ENCODE measurements at regions not wholly inside any gene's neighbourhood (a gene's known extent, or its start where the extent isn't known, plus 50 kb on each side); places are given as distances from the start of the nearest gene placed in this dataset.
"Not testable (repeated sequence)": the region's sequence is repeated elsewhere in the genome, so short reads cannot be mapped to it uniquely, and the experiment has no call there.

GRCh38 chrX:13482746-13483541 lies 86.5 kb upstream of the EGFL6 start:
- FAIRE-seq (peak; percentile 34), DNase-seq (ENCODE audit: low read depth, low spot score) (no peak)
- Histone ChIP-seq H3K4me1 (ENCODE audit: control insufficient read depth, extremely low read depth, insufficient read depth, low read length) (peaks cover 24% of the 10 kb centered on the region), H3K4me3 (ENCODE audit: control insufficient read depth in 2 of 3, extremely low read depth in 1 of 3, insufficient read depth in 2 of 3, low read depth in 1 of 3, low read length in 3 of 3) (no peak overlapping the region), H2AFZ (ENCODE audit: control insufficient read depth, low read length) (no peak overlapping the region), H3K9me3 (ENCODE audit: control insufficient read depth, low read depth, low read length) (no peaks in the 10 kb centered on the region), H4K20me1 (ENCODE audit: control insufficient read depth, extremely low read depth, insufficient read depth, low read length) (no peaks in the 10 kb centered on the region), H3K27me3 (ENCODE audit: control insufficient read depth, extremely low read depth, insufficient read depth, low read length) (peaks cover 4% of the 10 kb centered on the region), H3K27ac (ENCODE audit: control insufficient read depth, insufficient read depth, low read length) (no peak overlapping the region), H3K9me1 (ENCODE audit: control insufficient read depth, extremely low read depth, insufficient read depth, low read length) (no peaks in the 10 kb centered on the region), H3K4me2 (ENCODE audit: control insufficient read depth, extremely low read depth, insufficient read depth, low read depth, low read length) (no peak overlapping the region), H3K9ac (ENCODE audit: control insufficient read depth, extremely low read depth, insufficient read depth, low read length) (no peak overlapping the region), H3K79me2 (ENCODE audit: control insufficient read depth, insufficient read depth, low read length) (no peaks in the 10 kb centered on the region), H3K36me3 (ENCODE audit: control insufficient read depth in 2 of 2, extremely low read depth in 1 of 2, insufficient read depth in 2 of 2, low read length in 2 of 2) (no peaks in the 10 kb centered on the region)
- no peak for TF ChIP-seq EZH2 (IDR thresholded peaks at IDR 0.05; ENCODE audit: low read length)
- no peak for TF ChIP-seq CTCF (optimal IDR thresholded peaks at IDR 0.05 in 1 of 3, IDR thresholded peaks at IDR 0.05 in 1 of 3, conservative IDR thresholded peaks at IDR 0.05 in 1 of 3; ENCODE audit: extremely low read depth in 1 of 3, insufficient read depth in 2 of 3, low read length in 3 of 3)
- dilution Hi-C loops (cut with MboI; ENCODE audit: extremely low pct_ligation_motif_present, low sequenced_read_pairs): no loop called here

DNA sequence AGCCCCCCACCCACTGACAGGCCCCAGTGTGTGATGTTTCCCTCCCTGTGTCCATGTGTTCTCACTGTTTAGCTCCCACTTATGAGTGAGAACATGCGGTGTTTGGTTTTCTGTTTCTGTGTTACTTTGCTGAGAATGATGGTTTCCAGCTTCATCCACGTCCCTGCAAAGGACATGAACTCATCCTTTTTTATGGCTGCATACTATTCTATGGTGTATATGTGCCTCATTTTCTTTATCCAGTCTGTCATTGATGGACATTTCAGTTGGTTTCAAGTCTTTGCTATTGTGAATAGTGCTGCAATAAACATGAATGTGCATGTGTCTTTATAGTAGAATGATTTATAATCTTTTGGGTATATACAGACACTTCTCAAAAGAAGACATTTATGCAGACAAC lies 88.6 kb upstream of the EGFL6 start:
- H3K27ac ChIP-seq (ENCODE audit: control insufficient read depth, insufficient read depth, low read length); H3K36me3 ChIP-seq (ENCODE audit: control insufficient read depth in 2 of 2, extremely low read depth in 1 of 2, insufficient read depth in 2 of 2, low read length in 2 of 2); FAIRE-seq; H2AFZ ChIP-seq (ENCODE audit: control insufficient read depth, low read length); H4K20me1 ChIP-seq (ENCODE audit: control insufficient read depth, extremely low read depth, insufficient read depth, low read length); H3K4me3 ChIP-seq (ENCODE audit: control insufficient read depth in 2 of 3, extremely low read depth in 1 of 3, insufficient read depth in 2 of 3, low read depth in 1 of 3, low read length in 3 of 3); H3K9me3 ChIP-seq (ENCODE audit: control insufficient read depth, low read depth, low read length); H3K27me3 ChIP-seq (ENCODE audit: control insufficient read depth, extremely low read depth, insufficient read depth, low read length); H3K9ac ChIP-seq (ENCODE audit: control insufficient read depth, extremely low read depth, insufficient read depth, low read length); H3K4me1 ChIP-seq (ENCODE audit: control insufficient read depth, extremely low read depth, insufficient read depth, low read length); H3K4me2 ChIP-seq (ENCODE audit: control insufficient read depth, extremely low read depth, insufficient read depth, low read depth, low read length); DNase-seq (ENCODE audit: low read depth, low spot score); dilution Hi-C loops (cut with MboI; ENCODE audit: extremely low pct_ligation_motif_present, low sequenced_read_pairs); H3K9me1 ChIP-seq (ENCODE audit: control insufficient read depth, extremely low read depth, insufficient read depth, low read length); H3K79me2 ChIP-seq (ENCODE audit: control insufficient read depth, insufficient read depth, low read length): not testable (repeated sequence)

GRCh38 chrX:13479452-13479813 lies 90.0 kb upstream of the EGFL6 start:
- no peak overlapping the region for H2AFZ ChIP-seq (ENCODE audit: control insufficient read depth, low read length)
- no peaks in the 10 kb centered on the region for H3K36me3 ChIP-seq (ENCODE audit: control insufficient read depth in 2 of 2, extremely low read depth in 1 of 2, insufficient read depth in 2 of 2, low read length in 2 of 2)
- DNase-seq (ENCODE audit: low read depth, low spot score): no peak
- no peaks in the 10 kb centered on the region for H3K79me2 ChIP-seq (ENCODE audit: control insufficient read depth, insufficient read depth, low read length)
- H3K9ac ChIP-seq (ENCODE audit: control insufficient read depth, extremely low read depth, insufficient read depth, low read length): no peak overlapping the region
- dilution Hi-C loops (cut with MboI; ENCODE audit: extremely low pct_ligation_motif_present, low sequenced_read_pairs): no loop called here
- no peak overlapping the region for H3K27ac ChIP-seq (ENCODE audit: control insufficient read depth, insufficient read depth, low read length)
- no peaks in the 10 kb centered on the region for H3K4me1 ChIP-seq (ENCODE audit: control insufficient read depth, extremely low read depth, insufficient read depth, low read length)
- H3K9me3 ChIP-seq (ENCODE audit: control insufficient read depth, low read depth, low read length): no peaks in the 10 kb centered on the region
- H3K4me3 ChIP-seq (ENCODE audit: control insufficient read depth in 2 of 3, extremely low read depth in 1 of 3, insufficient read depth in 2 of 3, low read depth in 1 of 3, low read length in 3 of 3): no peak overlapping the region
- H4K20me1 ChIP-seq (ENCODE audit: control insufficient read depth, extremely low read depth, insufficient read depth, low read length): no peaks in the 10 kb centered on the region
- TF ChIP-seq CTCF (optimal IDR thresholded peaks at IDR 0.05 in 1 of 3, IDR thresholded peaks at IDR 0.05 in 1 of 3, conservative IDR thresholded peaks at IDR 0.05 in 1 of 3; ENCODE audit: extremely low read depth in 1 of 3, insufficient read depth in 2 of 3, low read length in 3 of 3) (no peak), EZH2 (IDR thresholded peaks at IDR 0.05; ENCODE audit: low read length) (no peak)
- H3K27me3 ChIP-seq (ENCODE audit: control insufficient read depth, extremely low read depth, insufficient read depth, low read length): peaks cover 4% of the 10 kb centered on the region
- no peak for FAIRE-seq
- no peaks in the 10 kb centered on the region for H3K9me1 ChIP-seq (ENCODE audit: control insufficient read depth, extremely low read depth, insufficient read depth, low read length)
- H3K4me2 ChIP-seq (ENCODE audit: control insufficient read depth, extremely low read depth, insufficient read depth, low read depth, low read length): no peak overlapping the region

All from keratinocyte (primary cell).